SK-N-SH treated with all-trans-retinoic acid at 6 μM for 48 hours (cell line): ENCODE measurements at regions not wholly inside any gene's neighbourhood (a gene's known extent, or its start where the extent isn't known, plus 50 kb on each side); places are given as distances from the start of the nearest gene placed in this dataset.

Experiments used
- ATAC-seq: fragments of 200-7000 bp; cut with Tn5 transposase; 3 replicates; pipeline ENCODE4 v1.9.1; 2020; ENCODE audit warnings: mild to moderate bottlenecking, moderate library complexity
- ARNTL ChIP-seq: fragments of 450-650 bp; formaldehyde crosslinking; IDR thresholded peaks from 2 replicates; pipeline ENCODE4 v1.5.0; 2020; ENCODE audit warnings: low read depth, mild to moderate bottlenecking, moderate library complexity, borderline replicate concordance
- BACH2 ChIP-seq: fragments of 250-450 bp; sonication (Bioruptor Pico); IDR thresholded peaks from 2 replicates; pipeline ENCODE4 v1.9.0; 2021; ENCODE audit warnings: mild to moderate bottlenecking, borderline replicate concordance
- CSDC2 ChIP-seq: fragments of 250-450 bp; sonication (Bioruptor Pico); IDR thresholded peaks from 2 replicates; pipeline ENCODE4 v1.5.0; 2020; ENCODE audit warnings: mild to moderate bottlenecking, moderate library complexity
- ESRRG ChIP-seq: fragments of 250-450 bp; sonication (Bioruptor Pico); IDR thresholded peaks from 2 replicates; pipeline ENCODE4 v1.6.1; 2021; ENCODE audit warnings: mild to moderate bottlenecking
- GLIS3 ChIP-seq: fragments of 250-450 bp; sonication (Bioruptor Pico); IDR thresholded peaks from 2 replicates; pipeline ENCODE4 v1.5.0; 2020; ENCODE audit warnings: mild to moderate bottlenecking, moderate library complexity
- ISL1 ChIP-seq: fragments of 250-450 bp; sonication (Bioruptor Pico); IDR thresholded peaks from 2 replicates; pipeline ENCODE4 v2.1.2; 2022; ENCODE audit warnings: mild to moderate bottlenecking, moderate library complexity
- OSR1 ChIP-seq: fragments of 250-450 bp; sonication (Bioruptor Pico); IDR thresholded peaks from 2 replicates; pipeline ENCODE4 v1.8.0; 2022; ENCODE audit warnings: moderate library complexity, mild to moderate bottlenecking, inconsistent platforms
- PPARA ChIP-seq: fragments of 250-450 bp; sonication (Bioruptor Pico); IDR thresholded peaks from 2 replicates; pipeline ENCODE4 v1.5.0; 2020; ENCODE audit warnings: mild to moderate bottlenecking, borderline replicate concordance
- SNAI2 ChIP-seq: fragments of 250-450 bp; sonication (Bioruptor Pico); IDR thresholded peaks from 2 replicates; pipeline ENCODE4 v1.5.0; 2020; ENCODE audit warnings: mild to moderate bottlenecking, moderate library complexity
- TCF4 ChIP-seq: fragments of 250-450 bp; sonication (Bioruptor Pico); IDR thresholded peaks from 2 replicates; pipeline ENCODE4 v1.8.0; 2021; ENCODE audit warnings: mild to moderate bottlenecking, moderate library complexity, borderline replicate concordance
- TOX ChIP-seq: fragments of 250-450 bp; sonication (Bioruptor Pico); IDR thresholded peaks from 2 replicates; pipeline ENCODE4 v1.8.0; 2021; ENCODE audit warnings: mild to moderate bottlenecking, moderate library complexity, borderline replicate concordance
- ZC3H10 ChIP-seq: fragments of 250-450 bp; sonication (Bioruptor Pico); IDR thresholded peaks from 2 replicates; pipeline ENCODE4 v1.5.1; 2021; ENCODE audit warnings: mild to moderate bottlenecking, moderate library complexity
- ZFP3 ChIP-seq: fragments of 250-450 bp; sonication (Bioruptor Pico); IDR thresholded peaks from 2 replicates; pipeline ENCODE4 v1.5.0; 2020; ENCODE audit warnings: mild to moderate bottlenecking, moderate library complexity
- ZFP30 ChIP-seq: fragments of 450-650 bp; formaldehyde crosslinking; IDR thresholded peaks from 2 replicates; pipeline ENCODE4 v1.5.0; 2022; ENCODE audit warnings: mild to moderate bottlenecking, moderate library complexity
- ZNF565 ChIP-seq: fragments of 450-650 bp; formaldehyde crosslinking; conservative IDR thresholded peaks from 2 replicates; pipeline ENCODE4 v1.5.0; 2020; ENCODE audit warnings: low read depth, mild to moderate bottlenecking, moderate library complexity
- ZNF70 ChIP-seq: fragments of 450-650 bp; formaldehyde crosslinking; IDR thresholded peaks from 2 replicates; pipeline ENCODE4 v1.5.0; 2020; ENCODE audit warnings: mild to moderate bottlenecking, moderate library complexity
- ZNF8 ChIP-seq: fragments of 450-650 bp; formaldehyde crosslinking; IDR thresholded peaks from 2 replicates; pipeline ENCODE4 v1.5.0; 2020; ENCODE audit warnings: mild to moderate bottlenecking, moderate library complexity
- TF ChIP-seq, protein P1 (sequence below): fragments of 250-450 bp; sonication (Bioruptor Pico); IDR thresholded peaks from 2 replicates; pipeline ENCODE4 v1.5.1; 2021; ENCODE audit warnings: mild to moderate bottlenecking, moderate library complexity
- TF ChIP-seq, protein P2 (sequence below): fragments of 250-450 bp; sonication (Bioruptor Pico); IDR thresholded peaks from 2 replicates; pipeline ENCODE4 v1.5.1; 2020; ENCODE audit warnings: low read depth, mild to moderate bottlenecking, moderate library complexity
- TF ChIP-seq, protein P3 (sequence below): fragments of 250-450 bp; sonication (Bioruptor Pico); IDR thresholded peaks from 2 replicates; pipeline ENCODE4 v1.8.0; 2020; ENCODE audit warnings: mild to moderate bottlenecking, moderate library complexity, borderline replicate concordance
- TF ChIP-seq, protein P4 (sequence below): fragments of 250-450 bp; sonication (Bioruptor Pico); IDR thresholded peaks from 2 replicates; pipeline ENCODE4 v1.8.0; 2021; ENCODE audit warnings: low read depth, mild to moderate bottlenecking, moderate library complexity, borderline replicate concordance

DNA sequence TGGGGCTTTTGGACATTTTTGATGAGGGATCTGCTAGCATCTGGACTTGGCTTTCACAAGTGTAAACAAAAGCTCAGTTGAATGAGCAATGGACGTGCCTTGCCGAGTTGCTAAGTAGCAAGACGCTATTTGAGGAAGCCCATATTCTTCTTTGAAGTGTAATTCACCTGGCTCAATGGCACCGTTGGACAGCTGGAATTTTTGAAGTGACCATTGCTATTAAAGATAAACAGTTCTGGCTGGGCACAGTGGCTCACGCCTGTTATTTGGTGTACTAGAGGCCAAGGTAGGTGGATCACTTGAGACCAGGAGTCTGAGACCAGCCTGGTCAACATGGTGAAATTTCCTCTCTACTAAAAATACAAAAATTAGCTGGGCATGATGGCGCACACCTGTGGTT, 88.8 kb upstream of the SOX4 start:
- TF ChIP-seq ZNF565 (CRISPR knock-in tag) (no peak), PPARA (CRISPR knock-in tag) (no peak), ISL1 (no peak), ZFP30 (no peak), ZFP3 (CRISPR knock-in tag) (no peak), ZNF70 (CRISPR knock-in tag) (no peak), ESRRG (CRISPR knock-in tag) (no peak), OSR1 (CRISPR knock-in tag) (no peak), SNAI2 (CRISPR knock-in tag) (no peak), ZC3H10 (no peak), CSDC2 (CRISPR knock-in tag) (no peak)
- TF ChIP-seq, protein P1, sequence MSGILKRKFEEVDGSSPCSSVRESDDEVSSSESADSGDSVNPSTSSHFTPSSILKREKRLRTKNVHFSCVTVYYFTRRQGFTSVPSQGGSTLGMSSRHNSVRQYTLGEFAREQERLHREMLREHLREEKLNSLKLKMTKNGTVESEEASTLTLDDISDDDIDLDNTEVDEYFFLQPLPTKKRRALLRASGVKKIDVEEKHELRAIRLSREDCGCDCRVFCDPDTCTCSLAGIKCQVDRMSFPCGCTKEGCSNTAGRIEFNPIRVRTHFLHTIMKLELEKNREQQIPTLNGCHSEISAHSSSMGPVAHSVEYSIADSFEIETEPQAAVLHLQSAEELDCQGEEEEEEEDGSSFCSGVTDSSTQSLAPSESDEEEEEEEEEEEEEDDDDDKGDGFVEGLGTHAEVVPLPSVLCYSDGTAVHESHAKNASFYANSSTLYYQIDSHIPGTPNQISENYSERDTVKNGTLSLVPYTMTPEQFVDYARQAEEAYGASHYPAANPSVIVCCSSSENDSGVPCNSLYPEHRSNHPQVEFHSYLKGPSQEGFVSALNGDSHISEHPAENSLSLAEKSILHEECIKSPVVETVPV = no peak
- TF ChIP-seq, protein P2, sequence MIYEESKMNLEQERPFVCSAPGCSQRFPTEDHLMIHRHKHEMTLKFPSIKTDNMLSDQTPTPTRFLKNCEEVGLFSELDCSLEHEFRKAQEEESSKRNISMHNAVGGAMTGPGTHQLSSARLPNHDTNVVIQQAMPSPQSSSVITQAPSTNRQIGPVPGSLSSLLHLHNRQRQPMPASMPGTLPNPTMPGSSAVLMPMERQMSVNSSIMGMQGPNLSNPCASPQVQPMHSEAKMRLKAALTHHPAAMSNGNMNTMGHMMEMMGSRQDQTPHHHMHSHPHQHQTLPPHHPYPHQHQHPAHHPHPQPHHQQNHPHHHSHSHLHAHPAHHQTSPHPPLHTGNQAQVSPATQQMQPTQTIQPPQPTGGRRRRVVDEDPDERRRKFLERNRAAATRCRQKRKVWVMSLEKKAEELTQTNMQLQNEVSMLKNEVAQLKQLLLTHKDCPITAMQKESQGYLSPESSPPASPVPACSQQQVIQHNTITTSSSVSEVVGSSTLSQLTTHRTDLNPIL (CRISPR knock-in tag) = no peak
- TF ChIP-seq, protein P3, sequence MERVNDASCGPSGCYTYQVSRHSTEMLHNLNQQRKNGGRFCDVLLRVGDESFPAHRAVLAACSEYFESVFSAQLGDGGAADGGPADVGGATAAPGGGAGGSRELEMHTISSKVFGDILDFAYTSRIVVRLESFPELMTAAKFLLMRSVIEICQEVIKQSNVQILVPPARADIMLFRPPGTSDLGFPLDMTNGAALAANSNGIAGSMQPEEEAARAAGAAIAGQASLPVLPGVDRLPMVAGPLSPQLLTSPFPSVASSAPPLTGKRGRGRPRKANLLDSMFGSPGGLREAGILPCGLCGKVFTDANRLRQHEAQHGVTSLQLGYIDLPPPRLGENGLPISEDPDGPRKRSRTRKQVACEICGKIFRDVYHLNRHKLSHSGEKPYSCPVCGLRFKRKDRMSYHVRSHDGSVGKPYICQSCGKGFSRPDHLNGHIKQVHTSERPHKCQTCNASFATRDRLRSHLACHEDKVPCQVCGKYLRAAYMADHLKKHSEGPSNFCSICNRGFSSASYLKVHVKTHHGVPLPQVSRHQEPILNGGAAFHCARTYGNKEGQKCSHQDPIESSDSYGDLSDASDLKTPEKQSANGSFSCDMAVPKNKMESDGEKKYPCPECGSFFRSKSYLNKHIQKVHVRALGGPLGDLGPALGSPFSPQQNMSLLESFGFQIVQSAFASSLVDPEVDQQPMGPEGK (CRISPR knock-in tag) = no peak
- ATAC-seq = no peak

DNA sequence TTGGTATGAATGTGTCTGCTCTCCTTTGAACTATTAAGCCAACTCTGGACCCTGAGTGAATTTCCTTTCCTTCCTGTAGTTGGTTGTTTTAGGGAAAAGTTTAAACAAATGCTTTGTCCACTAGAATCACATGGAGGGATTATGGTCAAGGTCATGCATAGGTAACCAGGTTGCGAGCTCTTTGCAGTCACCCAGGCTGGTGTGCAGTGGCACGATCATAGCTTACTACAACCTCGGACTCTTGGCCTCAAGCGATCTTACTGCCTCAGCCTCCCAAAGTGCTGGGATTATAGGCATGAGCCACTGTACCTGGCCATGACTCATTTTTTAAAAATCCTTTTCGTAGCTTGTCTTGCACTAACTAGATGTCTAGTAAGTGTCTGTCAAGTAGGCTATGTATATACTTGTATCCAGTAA, 88.0 kb upstream of the SOX4 start:
- TF ChIP-seq PPARA (CRISPR knock-in tag) = no peak
- no peak for TF ChIP-seq ARNTL
- TF ChIP-seq BACH2 (CRISPR knock-in tag) = no peak
- TF ChIP-seq, protein P4, sequence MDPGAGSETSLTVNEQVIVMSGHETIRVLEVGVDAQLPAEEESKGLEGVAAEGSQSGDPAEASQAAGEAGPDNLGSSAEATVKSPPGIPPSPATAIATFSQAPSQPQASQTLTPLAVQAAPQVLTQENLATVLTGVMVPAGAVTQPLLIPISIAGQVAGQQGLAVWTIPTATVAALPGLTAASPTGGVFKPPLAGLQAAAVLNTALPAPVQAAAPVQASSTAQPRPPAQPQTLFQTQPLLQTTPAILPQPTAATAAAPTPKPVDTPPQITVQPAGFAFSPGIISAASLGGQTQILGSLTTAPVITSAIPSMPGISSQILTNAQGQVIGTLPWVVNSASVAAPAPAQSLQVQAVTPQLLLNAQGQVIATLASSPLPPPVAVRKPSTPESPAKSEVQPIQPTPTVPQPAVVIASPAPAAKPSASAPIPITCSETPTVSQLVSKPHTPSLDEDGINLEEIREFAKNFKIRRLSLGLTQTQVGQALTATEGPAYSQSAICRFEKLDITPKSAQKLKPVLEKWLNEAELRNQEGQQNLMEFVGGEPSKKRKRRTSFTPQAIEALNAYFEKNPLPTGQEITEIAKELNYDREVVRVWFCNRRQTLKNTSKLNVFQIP = no peak
- no peak for TF ChIP-seq ESRRG (CRISPR knock-in tag)
- TF ChIP-seq TCF4 = no peak
- no peak for ATAC-seq

DNA sequence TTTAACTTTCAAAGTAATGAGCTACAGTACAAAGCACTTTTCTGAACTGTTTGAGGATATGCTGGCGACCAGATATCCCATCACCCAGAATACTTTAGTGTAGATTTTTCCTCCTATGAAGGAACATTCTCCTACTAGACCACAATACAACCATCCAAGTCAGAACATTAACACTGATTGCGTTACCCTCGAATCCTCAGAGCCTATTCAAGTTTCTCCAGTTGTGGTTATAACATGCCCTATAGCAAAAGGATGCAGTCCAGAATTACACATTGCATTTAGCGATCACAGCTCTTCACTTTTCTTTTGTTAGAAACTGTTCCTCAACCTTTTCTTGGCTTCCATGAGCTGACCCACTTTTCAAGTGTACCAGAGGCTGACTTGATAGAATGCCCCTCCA, 87.4 kb upstream of the SOX4 start:
- TF ChIP-seq OSR1 (CRISPR knock-in tag) (no peak), BACH2 (CRISPR knock-in tag) (no peak), TOX (CRISPR knock-in tag) (no peak), PPARA (CRISPR knock-in tag) (no peak), ZNF70 (CRISPR knock-in tag) (no peak), ISL1 (no peak), GLIS3 (CRISPR knock-in tag) (no peak), ZFP30 (no peak), ARNTL (no peak), ZNF8 (CRISPR knock-in tag) (no peak)
- TF ChIP-seq, protein P3 (CRISPR knock-in tag) = no peak
- ATAC-seq = no peak

DNA sequence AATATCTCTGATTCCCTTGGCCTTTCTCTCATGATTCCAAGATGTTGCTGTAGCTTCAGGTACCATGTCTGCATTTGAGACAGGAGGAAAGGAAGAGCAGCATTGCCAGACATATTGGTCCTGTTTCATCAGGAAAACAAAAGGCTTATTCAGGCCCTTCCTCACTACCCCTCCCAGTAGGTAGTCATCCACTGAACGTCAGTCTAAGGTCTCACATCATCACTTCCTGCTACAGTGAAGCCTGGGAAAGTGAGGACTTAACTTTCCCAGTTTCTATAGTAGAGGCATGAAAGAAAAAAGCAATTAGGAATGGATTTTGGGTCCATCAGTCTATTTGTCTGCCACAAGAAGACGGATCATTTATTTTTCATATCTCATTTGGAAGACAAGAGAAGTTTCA, 85.7 kb upstream of the SOX4 start:
- ATAC-seq = no peak
- no peak for TF ChIP-seq OSR1 (CRISPR knock-in tag)
- TF ChIP-seq ZFP30 = no peak
- TF ChIP-seq, protein P2 (CRISPR knock-in tag) = no peak
- no peak for TF ChIP-seq TOX (CRISPR knock-in tag)
